ENCODE measurements at regions not wholly inside any gene's neighbourhood (a gene's known extent, or its start where the extent isn't known, plus 50 kb on each side); places are given as distances from the start of the nearest gene placed in this dataset.

DNA sequence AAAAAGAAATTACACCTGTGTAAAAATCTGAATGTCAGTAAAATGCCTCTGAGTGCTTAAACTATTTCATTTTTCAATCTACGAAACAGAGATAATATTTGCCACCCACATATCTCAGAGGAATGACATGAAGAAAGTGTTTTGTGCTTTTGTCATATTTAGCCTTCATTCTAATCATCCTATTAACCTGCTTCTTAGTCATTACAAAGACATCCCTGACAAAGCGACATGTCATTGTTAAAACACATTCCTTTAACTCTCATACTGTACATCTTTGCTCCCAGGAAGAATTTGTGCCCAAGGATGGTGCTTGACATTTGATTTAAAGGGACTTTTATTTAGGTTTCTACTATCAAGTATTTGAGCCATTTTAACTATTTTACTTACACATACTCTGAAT lies 275.9 kb downstream of the DMRTA1 start:
- Mint-ChIP-seq H3K36me3 (no peaks in the 10 kb centered on the region), H3K27me3 (ENCODE audit: low read depth) (no peaks in the 10 kb centered on the region), H3K4me1 (no peaks in the 10 kb centered on the region), H3K4me3 (no peak overlapping the region), H3K9me3 (no peaks in the 10 kb centered on the region), H3K27ac (no peak overlapping the region)
- no peak for DNase-seq (ENCODE audit: low spot score in 2 of 2, unreplicated experiment in 2 of 2)
- TF ChIP-seq, protein P1, sequence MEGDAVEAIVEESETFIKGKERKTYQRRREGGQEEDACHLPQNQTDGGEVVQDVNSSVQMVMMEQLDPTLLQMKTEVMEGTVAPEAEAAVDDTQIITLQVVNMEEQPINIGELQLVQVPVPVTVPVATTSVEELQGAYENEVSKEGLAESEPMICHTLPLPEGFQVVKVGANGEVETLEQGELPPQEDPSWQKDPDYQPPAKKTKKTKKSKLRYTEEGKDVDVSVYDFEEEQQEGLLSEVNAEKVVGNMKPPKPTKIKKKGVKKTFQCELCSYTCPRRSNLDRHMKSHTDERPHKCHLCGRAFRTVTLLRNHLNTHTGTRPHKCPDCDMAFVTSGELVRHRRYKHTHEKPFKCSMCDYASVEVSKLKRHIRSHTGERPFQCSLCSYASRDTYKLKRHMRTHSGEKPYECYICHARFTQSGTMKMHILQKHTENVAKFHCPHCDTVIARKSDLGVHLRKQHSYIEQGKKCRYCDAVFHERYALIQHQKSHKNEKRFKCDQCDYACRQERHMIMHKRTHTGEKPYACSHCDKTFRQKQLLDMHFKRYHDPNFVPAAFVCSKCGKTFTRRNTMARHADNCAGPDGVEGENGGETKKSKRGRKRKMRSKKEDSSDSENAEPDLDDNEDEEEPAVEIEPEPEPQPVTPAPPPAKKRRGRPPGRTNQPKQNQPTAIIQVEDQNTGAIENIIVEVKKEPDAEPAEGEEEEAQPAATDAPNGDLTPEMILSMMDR (IDR thresholded peaks at IDR 0.05; ENCODE audit: unreplicated experiment), result no peak

DNA sequence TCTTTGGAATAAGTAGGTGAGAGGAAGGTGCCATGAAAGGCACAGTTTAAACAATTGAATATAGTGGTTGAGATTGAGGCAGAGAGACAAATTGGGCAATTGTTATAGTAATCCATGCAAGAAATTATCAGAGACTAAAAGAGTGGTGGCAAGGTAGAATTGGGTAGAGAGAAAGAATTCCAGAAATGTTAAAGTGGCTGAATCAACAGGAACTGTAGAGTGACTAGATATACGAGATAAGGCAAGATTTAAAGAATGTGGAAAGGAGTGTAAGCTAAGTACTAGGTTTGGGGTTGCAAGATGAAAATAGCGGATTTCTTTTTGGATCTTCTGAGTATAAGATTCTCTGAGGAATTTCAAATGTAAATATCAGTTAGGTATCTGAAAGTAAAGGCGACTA lies 285.2 kb downstream of the DMRTA1 start:
- H3K9me3 Mint-ChIP-seq, result no peaks in the 10 kb centered on the region

DNA sequence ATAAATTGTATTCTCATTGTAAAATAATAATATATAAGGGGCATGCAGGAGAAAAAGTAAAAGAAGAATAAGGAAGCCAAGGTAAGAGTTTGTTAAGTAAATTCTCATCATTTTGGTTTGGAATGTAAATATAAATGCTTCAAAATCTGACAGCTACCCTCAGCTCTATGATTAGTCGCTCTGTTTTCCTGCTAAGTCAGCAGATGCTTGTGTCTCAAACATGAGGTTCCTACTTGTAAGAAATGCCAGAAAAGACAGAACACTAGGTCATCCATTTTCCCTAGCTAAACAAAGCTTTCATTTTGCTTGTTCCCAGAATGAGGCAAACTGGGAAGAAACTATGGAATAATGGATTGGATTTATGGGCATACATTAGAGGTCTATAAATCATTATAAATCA lies 293.1 kb downstream of the DMRTA1 start:
- peaks cover 22% of the 10 kb centered on the region for H3K9me3 Mint-ChIP-seq
- no peak overlapping the region for H3K27ac Mint-ChIP-seq
- TF ChIP-seq, protein P1 (IDR thresholded peaks at IDR 0.05; ENCODE audit: unreplicated experiment), result no peak
- no peak overlapping the region for H3K4me3 Mint-ChIP-seq
- no peaks in the 10 kb centered on the region for H3K36me3 Mint-ChIP-seq
- DNase-seq (ENCODE audit: low spot score in 2 of 2, unreplicated experiment in 2 of 2), result no peak
- H3K27me3 Mint-ChIP-seq (ENCODE audit: low read depth), result no peaks in the 10 kb centered on the region
- no peaks in the 10 kb centered on the region for H3K4me1 Mint-ChIP-seq

More for the DNA sequence above, 285.2 kb downstream of the DMRTA1 start:
- Mint-ChIP-seq H3K36me3 (no peaks in the 10 kb centered on the region), H3K27me3 (ENCODE audit: low read depth) (no peaks in the 10 kb centered on the region), H3K4me1 (no peaks in the 10 kb centered on the region), H3K27ac (no peak overlapping the region), H3K4me3 (no peak overlapping the region)
- TF ChIP-seq, protein P1 (IDR thresholded peaks at IDR 0.05; ENCODE audit: unreplicated experiment), result no peak
- DNase-seq (ENCODE audit: low spot score in 2 of 2, unreplicated experiment in 2 of 2), result no peak

DNA sequence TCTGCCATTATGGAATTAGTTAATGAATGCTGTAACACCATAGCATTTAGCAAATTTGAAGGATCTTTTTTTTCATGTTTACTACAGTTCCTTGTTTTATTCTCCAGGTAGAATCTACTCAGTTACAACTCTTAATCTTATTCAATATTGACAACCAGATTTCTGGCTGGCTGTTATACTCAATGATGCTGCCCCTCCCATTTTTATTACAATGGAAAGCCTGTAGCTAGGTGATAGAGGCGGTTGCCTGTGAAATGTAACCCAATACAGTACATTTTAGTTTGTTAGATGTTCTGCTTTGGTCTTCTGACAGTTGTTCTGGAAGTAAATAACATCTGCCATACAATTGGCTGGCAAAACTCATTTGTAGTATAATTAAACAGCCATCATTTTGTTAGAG lies 294.2 kb downstream of the DMRTA1 start:
- Mint-ChIP-seq H3K4me3 (no peak overlapping the region), H3K4me1 (no peaks in the 10 kb centered on the region), H3K27ac (no peak overlapping the region), H3K27me3 (ENCODE audit: low read depth) (no peaks in the 10 kb centered on the region), H3K36me3 (no peaks in the 10 kb centered on the region), H3K9me3 (peaks cover 22% of the 10 kb centered on the region)
- DNase-seq (ENCODE audit: low spot score in 2 of 2, unreplicated experiment in 2 of 2), result no peak
- TF ChIP-seq, protein P1 (IDR thresholded peaks at IDR 0.05; ENCODE audit: unreplicated experiment), result no peak

DNA sequence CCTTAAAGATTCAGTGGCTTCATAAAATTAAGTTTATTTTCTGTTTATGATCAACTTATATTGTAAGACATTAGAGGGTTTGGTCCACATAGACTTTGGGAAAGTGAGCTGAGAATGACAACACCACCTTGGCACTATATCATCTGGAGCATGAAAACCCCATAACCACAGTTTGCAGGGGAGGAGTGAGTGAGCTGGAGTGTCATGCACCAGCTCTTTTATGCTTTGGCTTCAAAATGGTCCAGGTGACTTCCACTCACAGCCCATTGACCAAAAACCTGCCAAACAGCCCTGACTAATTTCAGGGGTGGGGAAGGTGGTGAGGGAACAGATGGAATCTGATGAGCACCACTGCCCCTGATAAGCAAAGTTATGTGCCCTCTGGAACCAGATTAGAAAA lies 295.8 kb downstream of the DMRTA1 start:
- peaks cover 19% of the 10 kb centered on the region for H3K9me3 Mint-ChIP-seq
- H3K4me1 Mint-ChIP-seq, result no peaks in the 10 kb centered on the region
- no peaks in the 10 kb centered on the region for H3K27me3 Mint-ChIP-seq (ENCODE audit: low read depth)
- no peak for DNase-seq (ENCODE audit: low spot score in 2 of 2, unreplicated experiment in 2 of 2)
- H3K36me3 Mint-ChIP-seq, result no peaks in the 10 kb centered on the region
- TF ChIP-seq, protein P1 (IDR thresholded peaks at IDR 0.05; ENCODE audit: unreplicated experiment), result no peak
- H3K4me3 Mint-ChIP-seq, result no peak overlapping the region
- H3K27ac Mint-ChIP-seq, result no peak overlapping the region

Data from mesothelial cell of epicardium (in vitro differentiated cells).